Common myeloid progenitor, CD34-positive (primary cell): ENCODE measurements at regions not wholly inside any gene's neighbourhood (a gene's known extent, or its start where the extent isn't known, plus 50 kb on each side); places are given as distances from the start of the nearest gene placed in this dataset.

Experiments
- CTCF ChIA-PET: fragments of 350-600 bp; sonication (Branson Sonifier 250); formaldehyde crosslinking; loops from one replicate; lab custom pipeline; 2021; ENCODE audit warnings: antibody characterized with exemption; lab: Charles Lee
- POLR2A ChIA-PET: fragments of 350-600 bp; sonication (Branson Sonifier 250); formaldehyde crosslinking; loops from one replicate; lab custom pipeline; 2021; ENCODE audit warnings: antibody characterized with exemption; lab: Charles Lee
- DNase-seq, 3 donors: peaks; one replicate each; pipeline versions ENCODE4 v3.0.0 to v3.0.0-alpha.2; 2013
- H3K27ac ChIP-seq, 2 experiments: 1 replicate in 1 of 2; 2 replicates in 1 of 2; pipeline ENCODE4 v1.7.0; 2013; ENCODE audit warnings: inconsistent platforms in 2 of 2, low read length in 2 of 2, mild to moderate bottlenecking in 2 of 2, low read depth in 1 of 2, moderate library complexity in 1 of 2; ENCODE audit not compliant: severe bottlenecking in 2 of 2, insufficient read depth in 1 of 2, poor library complexity in 1 of 2
- H3K27me3 ChIP-seq, 5 experiments: replicated peaks in 2 of 5; 1 replicate in 3 of 5; 2 replicates in 2 of 5; pipeline versions ENCODE4 v1.6.1 to v1.7.0; 2013; ENCODE audit warnings: low read length in 4 of 5, mild to moderate bottlenecking in 2 of 5, moderate library complexity in 2 of 5, inconsistent platforms in 1 of 5; ENCODE audit not compliant: insufficient read depth in 5 of 5, control insufficient read depth in 4 of 5
- H3K36me3 ChIP-seq, 4 experiments: 1 replicate in 2 of 4; 2 replicates in 2 of 4; pipeline versions ENCODE4 v1.6.1 to v1.7.0; 2013; ENCODE audit warnings: low read length in 3 of 4, control low read depth in 1 of 4, mild to moderate bottlenecking in 1 of 4; ENCODE audit not compliant: control insufficient read depth in 4 of 4, insufficient read depth in 4 of 4
- H3K4me1 ChIP-seq, 4 experiments: 1 replicate in 3 of 4; 2 replicates in 1 of 4; pipeline versions ENCODE4 v1.6.1 to v1.7.1; 2013; ENCODE audit warnings: low read length in 3 of 4, mild to moderate bottlenecking in 3 of 4, control low read depth in 1 of 4, inconsistent platforms in 1 of 4, moderate library complexity in 1 of 4; ENCODE audit not compliant: control insufficient read depth in 4 of 4, insufficient read depth in 4 of 4; ENCODE audit errors: control extremely low read depth in 1 of 4
- H3K4me3 ChIP-seq, 7 experiments: 1 replicate in 4 of 7; 2 replicates in 3 of 7; pipeline versions ENCODE4 v1.5.1 to v1.7.0; 2013; ENCODE audit warnings: mild to moderate bottlenecking in 7 of 7, low read length in 6 of 7, moderate library complexity in 6 of 7, inconsistent platforms in 2 of 7, low read depth in 2 of 7, control low read depth in 1 of 7; ENCODE audit not compliant: insufficient read depth in 4 of 7, control insufficient read depth in 1 of 7; ENCODE audit errors: extremely low read depth in 1 of 7
- H3K9me3 ChIP-seq, 5 experiments: 1 replicate in 4 of 5; 2 replicates in 1 of 5; pipeline versions ENCODE4 v1.6.1 to v1.7.1; 2013; ENCODE audit warnings: low read length in 4 of 5, mild to moderate bottlenecking in 2 of 5, inconsistent platforms in 1 of 5, low read depth in 1 of 5, moderate library complexity in 1 of 5; ENCODE audit not compliant: control insufficient read depth in 4 of 5, insufficient read depth in 2 of 5; ENCODE audit errors: control extremely low read depth in 1 of 5
- WGBS: methylation state at CpG from one replicate; pipeline ENCODE4 v1.1.5; 2013; ENCODE audit not compliant: insufficient coverage; 5-methylcytosine and 5-hydroxymethylcytosine counted together

- H3K27ac ChIP-seq, result no peak overlapping the region
- H3K4me1 ChIP-seq, result no peaks in the 10 kb centered on the region
- no peaks in the 10 kb centered on the region for H3K27me3 ChIP-seq
- 100% methylated on average over 1 of the region's 1 CpG for WGBS
- H3K9me3 ChIP-seq, result no peaks in the 10 kb centered on the region
- ChIA-PET POLR2A (no interaction called here), CTCF (no interaction called here)
- H3K36me3 ChIP-seq, result no peaks in the 10 kb centered on the region
- DNase-seq, result no peak
- H3K4me3 ChIP-seq, result no peak overlapping the region
These were observed 108.1 kb downstream of the GNAT3 start for GRCh38 chr7:80403686-80404241.

GRCh38 chr7:80401708-80402107, 110.2 kb downstream of the GNAT3 start:
- Histone ChIP-seq H3K36me3 (no peaks in the 10 kb centered on the region), H3K9me3 (no peaks in the 10 kb centered on the region), H3K4me1 (no peaks in the 10 kb centered on the region), H3K27me3 (no peaks in the 10 kb centered on the region), H3K27ac (no peak overlapping the region), H3K4me3 (no peak overlapping the region)
- ChIA-PET POLR2A (no interaction called here), CTCF (no interaction called here)
- DNase-seq, result no peak
- WGBS, result no CpG with 5 or more reads among the region's 1 CpG

GRCh38 chr7:80393786-80394185, 118.1 kb downstream of the GNAT3 start:
- Histone ChIP-seq H3K4me3 (no peak overlapping the region), H3K27ac (no peak overlapping the region), H3K4me1 (no peaks in the 10 kb centered on the region), H3K36me3 (no peaks in the 10 kb centered on the region), H3K27me3 (no peaks in the 10 kb centered on the region), H3K9me3 (no peaks in the 10 kb centered on the region)
- 80% methylated on average over 1 of the region's 2 CpGs for WGBS
- ChIA-PET CTCF (interaction anchor here (0.6 to 6.8 kb wide), 10 partner anchors 52 to 334 kb away, joined by 3 to 37 read pairs (median 4); partner anchors contain the start of gene GNAI1), POLR2A (no interaction called here)
- DNase-seq, result no peak

- Histone ChIP-seq H3K4me1 (no peaks in the 10 kb centered on the region), H3K4me3 (no peak overlapping the region), H3K9me3 (no peaks in the 10 kb centered on the region), H3K27me3 (no peaks in the 10 kb centered on the region), H3K36me3 (no peaks in the 10 kb centered on the region), H3K27ac (no peak overlapping the region)
- POLR2A ChIA-PET, result interaction anchor here (0.9 kb wide), 1 partner anchor 303 kb away, joined by 3 read pairs; no protein-coding TSS in a partner anchor
- CTCF ChIA-PET, result interaction anchor here (0.7 to 6.8 kb wide), 15 partner anchors 10 to 909 kb away, joined by 3 to 37 read pairs (median 4); partner anchors contain the start of gene GNAI1
- DNase-seq, result peak; percentile 45 to 68 (median 64)
- 100% methylated on average over 3 of the region's 4 CpGs for WGBS
These were observed 119.4 kb downstream of the GNAT3 start for GRCh38 chr7:80392229-80393169.

- ChIA-PET POLR2A (no interaction called here), CTCF (interaction anchor here (6.0 to 6.8 kb wide), 2 partner anchors 254 to 291 kb away, joined by 31 to 37 read pairs; partner anchors contain the start of gene GNAI1)
- H3K27me3 ChIP-seq, result no peaks in the 10 kb centered on the region
- no peaks in the 10 kb centered on the region for H3K4me1 ChIP-seq
- H3K4me3 ChIP-seq, result no peak overlapping the region
- no peaks in the 10 kb centered on the region for H3K9me3 ChIP-seq
- no peaks in the 10 kb centered on the region for H3K36me3 ChIP-seq
- 100% methylated on average over 1 of the region's 4 CpGs for WGBS
- no peak overlapping the region for H3K27ac ChIP-seq
- DNase-seq, result no peak
These were observed 124.2 kb downstream of the GNAT3 start for GRCh38 chr7:80387634-80388193.

GRCh38 chr7:80386686-80387085, 125.2 kb downstream of the GNAT3 start:
- no peaks in the 10 kb centered on the region for H3K27me3 ChIP-seq
- CTCF ChIA-PET, result no interaction called here
- no peak overlapping the region for H3K4me3 ChIP-seq
- H3K9me3 ChIP-seq, result no peaks in the 10 kb centered on the region
- DNase-seq, result no peak
- no peak overlapping the region for H3K27ac ChIP-seq
- POLR2A ChIA-PET, result no interaction called here
- no peaks in the 10 kb centered on the region for H3K36me3 ChIP-seq
- 90% methylated on average over 3 of the region's 3 CpGs for WGBS
- H3K4me1 ChIP-seq, result no peaks in the 10 kb centered on the region

GRCh38 chr7:80385508-80385907, 126.4 kb downstream of the GNAT3 start:
- Histone ChIP-seq H3K9me3 (no peaks in the 10 kb centered on the region), H3K4me1 (no peaks in the 10 kb centered on the region), H3K36me3 (no peaks in the 10 kb centered on the region), H3K27me3 (no peaks in the 10 kb centered on the region), H3K27ac (no peak overlapping the region), H3K4me3 (no peak overlapping the region)
- ChIA-PET POLR2A (interaction anchor here (0.7 kb wide), 1 partner anchor 736 kb away, joined by 3 read pairs; no protein-coding TSS in a partner anchor), CTCF (no interaction called here)
- DNase-seq, result no peak
